ENCODE measurements at regions not wholly inside any gene's neighbourhood (a gene's known extent, or its start where the extent isn't known, plus 50 kb on each side); places are given as distances from the start of the nearest gene placed in this dataset.
A peak's percentile ranks its signal among the peaks of the same experiment; 100 is the strongest.
"Not testable (repeated sequence)": the region's sequence is repeated elsewhere in the genome, so short reads cannot be mapped to it uniquely, and the experiment has no call there.

GRCh38 chr3:151593928-151594327, 133.1 kb upstream of the IGSF10 start:
- peak; percentile 47 for DNase-seq

DNA sequence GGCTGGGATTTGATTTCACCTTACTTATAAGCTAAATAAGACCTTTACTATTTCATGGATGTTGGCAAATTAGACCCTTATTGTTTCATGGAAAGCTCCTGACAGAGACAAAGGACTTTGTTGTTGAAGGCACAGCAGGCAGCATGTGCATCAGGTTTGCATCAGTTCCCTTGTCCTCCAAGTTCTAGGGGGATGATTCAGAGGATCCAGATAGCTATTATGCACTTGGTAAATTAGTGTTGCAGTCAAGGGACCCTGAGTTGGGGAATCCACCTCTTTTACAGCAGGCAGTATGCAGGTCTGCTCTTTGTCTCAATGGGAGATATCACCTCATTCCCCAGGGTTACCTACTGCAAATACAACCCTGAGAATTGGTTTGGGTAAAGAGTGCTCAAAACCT, 131.4 kb upstream of the IGSF10 start:
- no peak for DNase-seq

GRCh38 chr3:151591441-151591840, 130.6 kb upstream of the IGSF10 start:
- DNase-seq, result no peak

DNA sequence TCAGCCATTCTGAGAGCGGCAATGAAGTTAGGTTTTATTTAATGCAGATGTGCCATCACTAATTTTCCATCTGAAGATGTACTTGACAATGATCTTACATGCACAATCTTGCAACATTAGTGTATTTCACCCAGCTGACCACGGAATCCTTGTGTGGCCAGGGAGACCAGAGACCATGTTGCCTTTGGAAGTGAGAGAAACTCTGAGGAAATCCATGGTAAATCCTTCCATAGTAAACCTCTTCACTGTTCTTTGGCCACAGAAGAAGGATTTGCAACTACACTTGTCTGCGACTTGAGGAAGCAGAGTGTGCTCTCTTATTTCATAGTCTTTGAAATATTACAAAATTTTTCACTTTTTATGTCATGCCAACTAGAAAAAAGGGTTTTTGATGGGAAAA, 128.4 kb upstream of the IGSF10 start:
- DNase-seq, result peak; percentile 45

- DNase-seq, result not testable (repeated sequence)
Observed at GRCh38 chr3:151587659-151588058, 126.8 kb upstream of the IGSF10 start.

DNA sequence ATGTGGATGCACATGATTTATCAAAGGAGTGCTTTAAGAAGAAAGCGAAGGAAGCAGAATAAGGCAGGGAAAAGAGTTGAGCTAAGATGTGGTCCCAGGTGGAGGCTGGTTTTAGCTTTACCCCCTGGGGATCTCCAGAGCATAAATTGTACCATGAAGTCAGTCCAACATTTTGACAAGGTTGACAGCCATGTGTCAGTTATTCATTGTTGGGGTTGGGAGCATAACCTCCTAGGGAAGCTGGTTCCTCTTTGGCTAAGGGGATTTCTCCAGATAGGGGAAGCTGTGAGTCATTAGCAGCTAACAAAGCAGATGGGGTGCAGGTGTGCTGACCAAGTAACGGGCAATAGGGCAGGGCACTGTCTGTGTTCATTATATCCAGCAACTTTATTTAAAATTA, 123.7 kb upstream of the IGSF10 start:
- no peak for DNase-seq

GRCh38 chr3:151581035-151581434, 120.2 kb upstream of the IGSF10 start:
- peak; percentile 71 for DNase-seq

DNA sequence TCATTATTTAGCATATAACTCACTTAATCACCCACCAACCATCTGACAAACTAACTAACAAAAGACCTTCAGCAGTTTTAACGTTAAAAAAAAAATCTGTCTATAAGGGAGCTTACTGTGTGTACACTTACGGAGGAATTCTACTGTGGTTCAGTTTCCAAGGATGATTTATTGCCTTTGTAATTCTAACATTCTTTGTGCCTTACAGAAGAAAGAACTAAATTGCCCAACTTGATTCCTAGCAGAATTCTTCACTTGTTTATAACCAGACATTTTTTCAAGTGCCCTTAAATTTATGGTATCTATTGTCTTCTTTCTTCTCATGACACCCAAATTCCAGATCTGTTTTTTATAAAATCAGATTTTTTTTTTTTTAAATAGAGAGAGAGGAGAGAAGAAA, 119.7 kb upstream of the IGSF10 start:
- peak; percentile 94 for DNase-seq

- DNase-seq, result peak; percentile 48
Observed at GRCh38 chr3:151579571-151580270, 118.9 kb upstream of the IGSF10 start.

GRCh38 chr3:151578495-151578894, 117.6 kb upstream of the IGSF10 start:
- no peak for DNase-seq

DNA sequence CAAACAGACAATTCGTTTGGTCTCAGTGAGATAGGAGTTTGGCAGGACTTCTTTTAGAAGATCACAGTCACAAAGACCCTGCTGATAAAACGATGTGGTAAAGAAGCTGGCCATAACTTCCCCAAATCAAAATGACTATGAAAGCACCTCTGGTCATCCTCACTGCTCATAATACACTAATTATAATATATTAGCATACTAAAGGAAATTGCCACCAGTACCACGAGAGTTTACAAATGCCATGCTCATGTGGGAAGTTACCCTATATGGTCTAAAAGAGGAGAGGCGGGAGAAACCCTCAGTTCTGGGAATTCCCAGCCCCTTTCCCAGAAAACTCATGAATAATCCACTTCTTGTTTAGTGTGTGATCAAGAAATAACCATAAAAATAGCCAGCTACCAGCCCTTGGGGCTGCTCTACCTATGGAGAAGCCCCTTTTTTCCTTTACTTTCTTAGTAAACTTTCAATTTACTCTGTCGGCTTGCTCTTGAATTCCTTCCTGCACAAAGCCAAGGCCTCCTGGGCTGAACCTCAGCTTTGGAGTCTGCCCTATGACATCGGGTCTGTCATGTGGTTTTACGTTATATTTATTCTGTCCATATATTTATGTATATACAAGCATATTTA, 115.8 kb upstream of the IGSF10 start:
- no peak for DNase-seq

- no peak for DNase-seq
Observed at GRCh38 chr3:151568184-151568583, 107.3 kb upstream of the IGSF10 start.

DNA sequence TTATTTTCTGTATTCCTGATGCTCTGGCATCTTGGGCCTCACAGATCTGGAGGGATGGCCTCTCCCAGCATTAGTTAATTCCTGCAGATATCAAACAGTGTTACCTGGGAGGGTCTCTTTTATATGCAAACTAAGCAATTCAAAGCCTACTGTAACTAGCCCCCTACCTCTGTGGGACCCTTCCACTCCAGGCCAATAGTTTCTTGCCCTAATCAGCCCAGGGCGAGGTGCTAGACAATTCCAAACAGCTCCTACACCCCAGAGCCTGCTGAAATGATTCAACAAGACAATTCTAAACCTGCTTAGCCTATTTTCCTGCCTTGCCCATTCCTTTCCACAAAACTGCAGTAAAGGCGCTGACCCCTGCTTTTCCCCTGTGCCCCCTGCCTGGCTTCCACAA, 106.6 kb upstream of the IGSF10 start:
- DNase-seq, result no peak

- no peak for DNase-seq
Observed at GRCh38 chr3:151564261-151564660, 103.4 kb upstream of the IGSF10 start.

DNA sequence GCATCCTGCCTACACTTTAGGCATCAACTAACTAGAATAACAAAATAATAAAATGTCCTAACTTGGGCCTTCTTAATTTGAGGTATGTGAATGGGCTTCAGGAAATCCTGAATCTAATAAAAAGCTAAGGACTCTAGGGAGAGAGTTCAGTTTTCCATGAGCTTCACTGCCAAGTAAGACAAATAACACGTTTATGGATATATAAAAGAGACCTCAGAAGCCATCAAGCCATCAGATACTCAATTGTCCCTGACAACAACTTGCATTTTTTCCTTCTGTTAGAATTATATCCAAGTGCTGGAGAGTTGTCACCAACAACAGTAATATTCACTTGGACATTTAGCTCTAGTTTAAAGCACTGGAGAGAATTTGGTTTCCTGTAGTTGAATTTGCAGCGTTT, 102.4 kb upstream of the IGSF10 start:
- DNase-seq, result no peak

- DNase-seq, result no peak
Observed at GRCh38 chr3:151562891-151563290, 102.0 kb upstream of the IGSF10 start.

DNA sequence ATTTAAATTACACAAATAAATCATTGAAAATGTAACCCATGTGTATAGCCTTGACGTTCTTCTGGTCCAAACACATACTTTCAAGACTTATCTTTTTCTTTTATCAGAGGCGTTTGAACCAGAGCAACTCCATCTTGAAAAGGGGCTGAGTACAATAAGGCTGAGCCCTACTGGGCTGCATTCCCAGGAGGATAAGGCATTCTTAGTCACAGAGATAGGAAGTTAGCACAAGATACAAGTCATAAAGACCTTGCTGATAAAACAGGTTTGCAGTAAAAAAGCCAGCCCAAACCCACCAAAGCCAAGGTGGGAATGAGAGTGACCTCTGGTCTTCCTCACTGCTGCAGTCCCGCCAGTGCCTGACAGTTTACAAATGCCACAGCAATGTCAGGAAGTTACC, 101.0 kb upstream of the IGSF10 start:
- DNase-seq, result no peak

- DNase-seq, result no peak
Observed at GRCh38 chr3:151560738-151561137, 99.9 kb upstream of the IGSF10 start.

GRCh38 chr3:151559736-151560135, 98.9 kb upstream of the IGSF10 start:
- no peak for DNase-seq

DNA sequence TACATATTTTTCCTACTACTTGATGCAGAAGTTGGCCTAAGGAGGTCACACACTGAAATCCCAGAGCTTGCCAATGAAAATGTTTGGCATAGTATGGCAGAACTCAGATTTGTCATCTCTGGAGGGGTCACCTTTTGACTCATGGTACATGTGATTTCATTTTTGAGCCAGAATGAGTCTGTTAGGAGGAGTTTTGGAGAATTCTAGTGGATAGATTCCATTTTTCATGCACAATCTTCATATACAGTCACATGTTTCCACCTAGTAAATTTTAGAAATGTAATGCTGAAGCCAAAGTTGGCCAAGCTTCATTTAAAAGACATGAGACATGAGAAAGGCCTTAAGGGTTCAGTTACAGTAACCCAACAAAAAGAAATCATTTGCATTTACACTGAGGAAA, 97.8 kb upstream of the IGSF10 start:
- no peak for DNase-seq

GRCh38 chr3:151557068-151557840, 96.4 kb upstream of the IGSF10 start:
- no peak for DNase-seq

DNA sequence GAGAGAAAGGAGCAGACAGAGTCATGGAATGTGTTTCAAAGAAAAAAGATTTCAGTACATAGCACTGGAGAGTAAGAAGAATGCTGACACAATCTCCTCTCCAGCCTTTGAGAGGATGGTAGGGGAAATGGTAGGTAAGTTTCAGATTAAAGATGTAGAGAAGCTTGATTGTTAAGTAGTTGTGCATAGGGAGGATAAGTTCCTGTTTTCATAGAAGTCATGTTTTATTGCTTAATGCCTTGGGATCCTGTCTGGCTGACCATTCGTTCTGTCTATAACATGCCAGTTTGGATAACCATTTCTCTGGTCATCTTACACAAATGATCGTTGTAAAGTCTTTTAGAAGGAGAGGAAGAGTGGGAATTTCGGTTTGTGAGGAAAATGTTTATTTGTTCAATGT, 95.7 kb upstream of the IGSF10 start:
- DNase-seq, result no peak

GRCh38 chr3:151555523-151555922, 94.7 kb upstream of the IGSF10 start:
- no peak for DNase-seq

DNA sequence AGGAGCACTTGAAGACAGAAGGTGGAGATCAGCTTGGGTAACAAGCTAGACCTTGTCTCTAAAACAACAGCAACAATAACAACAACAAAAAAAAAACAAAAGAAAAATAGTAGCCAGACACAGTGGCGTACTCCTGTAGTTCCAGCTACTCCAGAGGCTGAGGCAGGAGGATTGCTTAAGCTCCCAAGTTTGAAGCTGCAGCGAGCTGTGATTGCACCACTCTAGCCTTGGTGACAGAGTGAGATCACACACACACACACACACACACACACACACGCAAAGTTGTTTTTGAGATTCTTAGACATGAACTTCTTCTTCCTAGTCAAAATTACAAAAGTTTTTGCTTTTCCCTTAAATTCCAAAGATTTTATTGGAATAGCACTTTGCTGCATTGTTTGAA, 93.0 kb upstream of the IGSF10 start:
- peak; percentile 32 for DNase-seq
